HepG2 (cell line): ENCODE measurements at regions not wholly inside any gene's neighbourhood (a gene's known extent, or its start where the extent isn't known, plus 50 kb on each side); places are given as distances from the start of the nearest gene placed in this dataset.

Source experiments
- ATAC-seq: fragments of 200-7000 bp; cut with Tn5 transposase; 3 replicates; pipeline ENCODE4 v1.9.1; 2020; ENCODE audit warnings: mild to moderate bottlenecking, moderate library complexity
- BruUV-seq: library from RNA; stranded (reverse); fragments of 400-500 nt; replicated peaks from 2 replicates; lab custom pipeline; 2021; lab: Mats Ljungman, UMichigan
- CTCF ChIA-PET: fragments of 300-600 bp; formaldehyde crosslinking; extraction: SDS; loops from one replicate; lab custom pipeline; 2021; ENCODE audit warnings: low total read pairs, inconsistent platforms, low intra/inter-chr PET ratio; lab: Yijun Ruan, JAX
- POLR2A ChIA-PET: fragments of 350-600 bp; sonication (Branson Sonifier 250); formaldehyde crosslinking; loops from one replicate; lab custom pipeline; 2020; ENCODE audit warnings: antibody characterized with exemption, inconsistent platforms; lab: Yijun Ruan, JAX
- DNase-seq: peaks from one replicate; pipeline ENCODE4 v3.0.0-alpha.2; 2015; ENCODE audit warnings: low spot score
- FAIRE-seq: peaks from 3 replicates; lab custom pipeline; 2011; peaks lifted over from hg19 to GRCh38; lab: Jason Lieb, UNC
- H2AFZ ChIP-seq: one replicate; pipeline ENCODE4 v1.6.1; 2011; ENCODE audit warnings: low read length, inconsistent platforms
- H3K27ac ChIP-seq: fragments of 300-600 bp; 3 replicates; pipeline ENCODE4 v1.8.0; 2011; ENCODE audit warnings: mixed run types, mild to moderate bottlenecking, mixed read lengths, low read length, inconsistent platforms; ENCODE audit not compliant: insufficient read depth; ENCODE audit errors: extremely low read length
- H3K27me3 ChIP-seq, 2 experiments: fragments of 200-600 bp in 1 of 2; 2 replicates in 1 of 2; 3 replicates in 1 of 2; pipeline versions ENCODE4 v1.6.0 to v1.8.0; 2011; ENCODE audit warnings: low read length in 2 of 2, mild to moderate bottlenecking in 2 of 2, moderate library complexity in 2 of 2, inconsistent platforms in 1 of 2; ENCODE audit not compliant: insufficient read depth in 2 of 2, control insufficient read depth in 1 of 2
- H3K36me3 ChIP-seq, 2 experiments: fragments of 200-600 bp in 1 of 2; replicated peaks in 1 of 2; 2 replicates in 1 of 2; 3 replicates in 1 of 2; pipeline versions ENCODE4 v1.5.1 to v1.8.0; 2011; ENCODE audit warnings: low read length in 2 of 2, inconsistent platforms in 1 of 2; ENCODE audit not compliant: insufficient read depth in 2 of 2, control insufficient read depth in 1 of 2
- H3K4me1 ChIP-seq: 2 replicates; pipeline ENCODE4 v1.5.1; 2012; ENCODE audit warnings: low read length, inconsistent platforms; ENCODE audit not compliant: insufficient read depth
- H3K4me2 ChIP-seq: 2 replicates; pipeline ENCODE4 v1.6.0; 2011; ENCODE audit warnings: low read depth, low read length, inconsistent platforms
- H3K4me3 ChIP-seq, 3 experiments: fragments of 200-600 bp in 1 of 3; sonication (generic), shearing (Covaris generic) in 1 of 3; replicated peaks in 1 of 3; 2 replicates each; pipeline ENCODE4 v1.5.1; 2011 to 2016; ENCODE audit warnings: low read length in 3 of 3, inconsistent platforms in 2 of 3, low read depth in 2 of 3, mild to moderate bottlenecking in 2 of 3, control low read depth in 1 of 3, mixed read lengths in 1 of 3; ENCODE audit not compliant: insufficient read depth in 1 of 3
- H3K79me2 ChIP-seq: one replicate; pipeline ENCODE4 v1.6.1; 2011; ENCODE audit warnings: low read length, inconsistent platforms; ENCODE audit not compliant: insufficient read depth
- H3K9ac ChIP-seq: 2 replicates; pipeline ENCODE4 v1.6.0; 2011; ENCODE audit warnings: mild to moderate bottlenecking, low read depth, low read length, inconsistent platforms; ENCODE audit not compliant: insufficient read depth
- H3K9me3 ChIP-seq: 2 replicates; pipeline ENCODE4 v1.5.1; 2012; ENCODE audit warnings: mild to moderate bottlenecking, low read length
- H4K20me1 ChIP-seq: 2 replicates; pipeline ENCODE4 v1.6.0; 2011; ENCODE audit warnings: inconsistent platforms, mild to moderate bottlenecking, low read length, moderate library complexity; ENCODE audit not compliant: insufficient read depth
- CEBPZ ChIP-seq: IDR thresholded peaks from 2 replicates; pipeline ENCODE4 v1.6.1; 2012; ENCODE audit warnings: low read length, improper control_type of control experiment
- MTF1 ChIP-seq: sonication (generic); formaldehyde crosslinking; IDR thresholded peaks from 2 replicates; pipeline ENCODE4 v1.5.0; 2020; ENCODE audit warnings: missing genetic modification reagents
- ZBTB7B ChIP-seq: sonication (generic); formaldehyde crosslinking; IDR thresholded peaks from 2 replicates; pipeline ENCODE4 v1.4.0; 2020; ENCODE audit warnings: missing genetic modification reagents
- ZFP37 ChIP-seq: sonication (generic); formaldehyde crosslinking; IDR thresholded peaks from 2 replicates; pipeline ENCODE4 v1.4.0; 2020; ENCODE audit warnings: missing genetic modification reagents, borderline replicate concordance
- ZHX2 ChIP-seq, 2 experiments: sonication (generic) in 1 of 2; formaldehyde crosslinking in 1 of 2; IDR thresholded peaks; 2 replicates each; pipeline versions ENCODE4 v1.6.1 to v1.9.0; 2014 to 2022; ENCODE audit warnings: antibody characterized with exemption in 1 of 2, borderline replicate concordance in 1 of 2, inconsistent platforms in 1 of 2, low read depth in 1 of 2, missing genetic modification reagents in 1 of 2
- ZNF367 ChIP-seq: sonication (generic); formaldehyde crosslinking; IDR thresholded peaks from 2 replicates; pipeline ENCODE4 v1.4.0; 2020; ENCODE audit warnings: missing genetic modification reagents, borderline replicate concordance
- ZNF773 ChIP-seq: sonication (generic); formaldehyde crosslinking; IDR thresholded peaks from 2 replicates; pipeline ENCODE4 v1.4.0; 2020; ENCODE audit warnings: missing genetic modification reagents, borderline replicate concordance
- WGBS: methylation state at CpG from one replicate; pipeline ENCODE4 v1.1.6; 2017; ENCODE audit warnings: low lambda C conversion rate; 5-methylcytosine and 5-hydroxymethylcytosine counted together
- in situ Hi-C: cut with HindIII; loops from 2 replicates; pipeline ENCODE4 v1.10.0; 2017; ENCODE audit warnings: low pct_unique_long_range_greater_than_20kb; ENCODE audit not compliant: extremely low pct_ligation_motif_present
- intact Hi-C: fragments of 100-400 bp; cut with micrococcal nuclease; formaldehyde crosslinking; loops from one replicate; pipeline ENCODE4 v1.10.0; 2022; ENCODE audit not compliant: unreplicated experiment

GRCh38 chr1:189409774-189410173, 1067.9 kb downstream of the BRINP3 start (continued):
- TF ChIP-seq ZHX2 (IDR thresholded peaks at IDR 0.05; ENCODE audit: low read depth) = no peak
- no peak for TF ChIP-seq ZHX2 (CRISPR knock-in tag; IDR thresholded peaks at IDR 0.05; ENCODE audit: borderline replicate concordance)
- no peak for TF ChIP-seq ZBTB7B (CRISPR knock-in tag)
- no peak for TF ChIP-seq MTF1
- TF ChIP-seq ZNF773 (CRISPR knock-in tag) = no peak
- TF ChIP-seq, all 625 proteins: peak for 1

- H3K27me3 ChIP-seq = no peaks in the 10 kb centered on the region
- H3K4me1 ChIP-seq = no peaks in the 10 kb centered on the region
- in situ Hi-C loops = no loop called here
- H3K4me2 ChIP-seq = no peak overlapping the region
- ChIA-PET POLR2A (no interaction called here), CTCF (no interaction called here)
- no peaks in the 10 kb centered on the region for H4K20me1 ChIP-seq
- H3K79me2 ChIP-seq = no peaks in the 10 kb centered on the region
- FAIRE-seq (no peak), DNase-seq (no peak), ATAC-seq (no peak)
- 1% methylated on average over 2 of the region's 2 CpGs for WGBS
- intact Hi-C loops = loop anchor here (5.0 to 10.0 kb wide), 2 partner anchors 660 to 1012 kb away; no protein-coding TSS in a partner anchor
- no peak overlapping the region for H2AFZ ChIP-seq
- no peaks in the 10 kb centered on the region for H3K9me3 ChIP-seq
- H3K4me3 ChIP-seq = no peak overlapping the region
- no peak overlapping the region for H3K9ac ChIP-seq
- no TSS peak for BruUV-seq
- H3K27ac ChIP-seq = no peak overlapping the region
- H3K36me3 ChIP-seq = no peaks in the 10 kb centered on the region
- TF ChIP-seq CEBPZ (no peak), ZNF367 (CRISPR knock-in tag) (no peak), ZFP37 (CRISPR knock-in tag) (no peak)
Observed at GRCh38 chr1:189424746-189425331, 1052.8 kb downstream of the BRINP3 start.
